Prostate gland (tissue), 2 donors: ENCODE measurements at regions not wholly inside any gene's neighbourhood (a gene's known extent, or its start where the extent isn't known, plus 50 kb on each side); places are given as distances from the start of the nearest gene placed in this dataset.

Experiments
- DNase-seq: peaks from one replicate; pipeline ENCODE4 v3.0.0-alpha.2; 2019; ENCODE audit warnings: low spot score
- H3K27ac ChIP-seq, 2 donors: fragments of 200-600 bp; sonication (generic); 2 replicates each; pipeline ENCODE4 v1.5.1; 2017 to 2019
- H3K27me3 ChIP-seq: fragments of 200-600 bp; sonication (generic); replicated peaks from 2 replicates; pipeline ENCODE4 v1.5.1; 2019; ENCODE audit not compliant: insufficient read depth
- H3K36me3 ChIP-seq, 2 donors: fragments of 200-600 bp; sonication (generic); 1 replicate in 1 of 2; 2 replicates in 1 of 2; pipeline versions ENCODE4 v1.5.1 to v1.8.1; 2017 to 2019
- H3K4me1 ChIP-seq: fragments of 200-600 bp; sonication (generic); replicated peaks from 2 replicates; pipeline ENCODE4 v1.5.1; 2019
- H3K4me3 ChIP-seq, 2 donors: fragments of 200-600 bp; sonication (generic); 2 replicates each; pipeline ENCODE4 v1.5.1; 2017 to 2019
- H3K9me3 ChIP-seq: fragments of 200-600 bp; sonication (generic); 2 replicates; pipeline ENCODE4 v1.5.1; 2017
- CTCF ChIP-seq, 4 experiments: fragments of 200-600 bp in 2 of 4; fragments of 450-650 bp in 2 of 4; sonication (generic) in 2 of 4; IDR thresholded peaks; 1 replicate in 3 of 4; 2 replicates in 1 of 4; pipeline ENCODE4 v1.5.1; 2016 to 2019; ENCODE audit warnings: antibody characterized with exemption in 4 of 4, mild to moderate bottlenecking in 2 of 4, moderate library complexity in 2 of 4
- POLR2A ChIP-seq: fragments of 450-650 bp; IDR thresholded peaks from one replicate; pipeline ENCODE4 v1.6.1; 2016; ENCODE audit warnings: antibody characterized with exemption, mild to moderate bottlenecking
- POLR2AphosphoS5 ChIP-seq: sonication (generic); formaldehyde crosslinking; IDR thresholded peaks from one replicate; pipeline ENCODE4 v1.6.1; 2017; ENCODE audit warnings: antibody characterized with exemption
- WGBS: methylation state at CpG from one replicate; pipeline ENCODE4 v1.1.5; 2018; 5-methylcytosine and 5-hydroxymethylcytosine counted together
- intact Hi-C: fragments of 100-400 bp; cut with DNase I; formaldehyde crosslinking; loops from one replicate; pipeline ENCODE4 v1.14.2; 2022

DNA sequence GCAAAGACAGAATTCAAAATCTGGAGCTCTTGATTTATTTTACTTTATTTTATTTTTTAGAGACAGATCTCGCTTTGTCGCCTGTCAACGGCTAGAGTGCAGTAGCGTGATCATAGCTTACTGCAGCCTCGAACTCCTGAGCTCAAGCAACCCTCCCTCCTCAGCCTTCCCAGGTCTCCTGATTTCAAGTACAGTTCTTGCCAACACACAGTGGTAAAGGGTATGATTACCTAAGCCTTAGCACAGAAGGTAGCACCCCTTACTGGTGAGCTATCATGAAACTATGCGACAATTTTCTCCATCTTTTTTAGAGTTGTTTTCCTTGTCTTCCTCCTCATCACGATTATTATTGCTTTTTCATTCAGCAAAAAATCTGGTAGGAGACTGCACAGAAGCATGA is 94.3 kb upstream of the ETV6 start:
- no peaks in the 10 kb centered on the region for H3K27me3 ChIP-seq
- H3K36me3 ChIP-seq, result no peaks in the 10 kb centered on the region
- WGBS, result 83% methylated on average over 7 of the region's 7 CpGs
- H3K4me1 ChIP-seq, result no peaks in the 10 kb centered on the region
- no peak for TF ChIP-seq CTCF (IDR thresholded peaks at IDR 0.05)
- TF ChIP-seq POLR2AphosphoS5, result no peak
- no peak for TF ChIP-seq POLR2A
- H3K9me3 ChIP-seq, result no peaks in the 10 kb centered on the region
- no peak overlapping the region for H3K4me3 ChIP-seq
- intact Hi-C loops, result no loop called here
- peak overlapping the region; percentile 73 to 82 for H3K27ac ChIP-seq
- DNase-seq, result no peak

DNA sequence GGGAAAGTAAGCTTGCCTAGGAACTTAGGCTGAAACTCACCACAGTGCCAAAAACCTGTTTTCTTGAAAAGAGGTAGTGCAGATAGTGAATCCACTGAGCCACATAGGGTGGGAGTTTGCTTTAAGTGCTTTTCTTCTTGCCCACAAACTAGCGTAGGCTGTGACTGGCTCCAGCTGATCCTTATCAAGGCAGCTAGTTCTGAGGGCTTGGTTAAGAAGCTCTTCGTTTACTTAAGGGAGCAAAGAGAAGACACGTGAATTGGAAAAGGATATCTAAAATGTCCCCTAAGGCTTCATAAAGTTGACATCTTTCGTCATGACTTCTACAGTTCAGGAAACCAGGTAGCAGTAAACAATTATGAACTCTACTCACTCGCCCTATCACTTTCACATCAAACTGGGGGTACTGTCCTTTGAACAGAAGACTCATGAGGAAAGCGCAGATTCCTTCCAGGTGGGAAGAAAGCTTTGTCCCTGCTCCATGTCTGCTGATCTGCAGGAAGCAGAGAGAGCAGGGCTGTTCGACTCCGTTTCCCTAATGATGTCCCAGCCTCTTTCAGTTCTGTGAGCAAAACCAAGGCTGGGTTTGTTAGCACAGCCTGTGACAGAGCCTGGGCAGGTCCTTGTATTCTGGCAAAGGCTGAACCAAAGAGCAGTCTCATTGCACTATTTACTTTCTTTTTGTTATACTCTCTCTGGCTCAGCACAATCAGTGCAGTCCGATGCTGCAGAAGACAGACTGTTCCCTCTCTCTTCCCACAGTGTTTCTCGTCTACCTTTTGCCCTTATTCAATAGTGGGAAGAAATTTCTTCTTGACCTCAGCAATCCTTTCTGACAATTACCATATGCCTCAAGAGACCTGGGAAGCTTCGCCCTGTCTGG is 93.5 kb upstream of the ETV6 start:
- no peaks in the 10 kb centered on the region for H3K36me3 ChIP-seq
- TF ChIP-seq POLR2AphosphoS5 (peak; percentile 42), CTCF (IDR thresholded peaks at IDR 0.05) (no peak)
- intact Hi-C loops, result no loop called here
- peak overlapping the region; percentile 73 to 82 for H3K27ac ChIP-seq
- no peaks in the 10 kb centered on the region for H3K9me3 ChIP-seq
- no peaks in the 10 kb centered on the region for H3K27me3 ChIP-seq
- WGBS, result 5% methylated on average over 11 of the region's 11 CpGs
- peak overlapping the region; percentile 18 to 32 for H3K4me3 ChIP-seq
- H3K4me1 ChIP-seq, result no peaks in the 10 kb centered on the region
- DNase-seq, result peak; percentile 64

- peak overlapping the region; percentile 18 to 32 for H3K4me3 ChIP-seq
- whole genome bisulfite sequencing, result 8% methylated on average over 6 of the region's 6 CpGs
- H3K36me3 ChIP-seq, result no peaks in the 10 kb centered on the region
- TF ChIP-seq POLR2A (no peak), CTCF (IDR thresholded peaks at IDR 0.05) (no peak), POLR2AphosphoS5 (no peak)
- intact Hi-C loops, result no loop called here
- H3K27me3 ChIP-seq, result no peaks in the 10 kb centered on the region
- peak overlapping the region; percentile 73 to 82 for H3K27ac ChIP-seq
- no peaks in the 10 kb centered on the region for H3K4me1 ChIP-seq
- no peaks in the 10 kb centered on the region for H3K9me3 ChIP-seq
- no peak for DNase-seq
Observed at GRCh38 chr12:11556682-11557081, 92.8 kb upstream of the ETV6 start.

GRCh38 chr12:11559626-11560340 is 89.7 kb upstream of the ETV6 start:
- Histone ChIP-seq H3K9me3 (no peaks in the 10 kb centered on the region), H3K4me1 (no peaks in the 10 kb centered on the region), H3K27ac (no peak overlapping the region), H3K36me3 (no peaks in the 10 kb centered on the region), H3K27me3 (no peaks in the 10 kb centered on the region), H3K4me3 (no peak overlapping the region)
- 98% methylated on average over 3 of the region's 3 CpGs for WGBS
- no peak for TF ChIP-seq CTCF (IDR thresholded peaks at IDR 0.05)
- TF ChIP-seq POLR2A, result no peak
- TF ChIP-seq POLR2AphosphoS5, result no peak
- no peak for DNase-seq
- intact Hi-C loops, result no loop called here

GRCh38 chr12:11561411-11561810 is 88.1 kb upstream of the ETV6 start:
- Histone ChIP-seq H3K4me3 (no peak overlapping the region), H3K9me3 (no peaks in the 10 kb centered on the region), H3K27ac (no peak overlapping the region), H3K36me3 (no peaks in the 10 kb centered on the region), H3K4me1 (no peaks in the 10 kb centered on the region), H3K27me3 (no peaks in the 10 kb centered on the region)
- TF ChIP-seq CTCF (IDR thresholded peaks at IDR 0.05) (no peak), POLR2AphosphoS5 (peak; percentile 41)
- no peak for DNase-seq
- intact Hi-C loops, result no loop called here
